ENCODE measurements at regions not wholly inside any gene's neighbourhood (a gene's known extent, or its start where the extent isn't known, plus 50 kb on each side); places are given as distances from the start of the nearest gene placed in this dataset.

DNA sequence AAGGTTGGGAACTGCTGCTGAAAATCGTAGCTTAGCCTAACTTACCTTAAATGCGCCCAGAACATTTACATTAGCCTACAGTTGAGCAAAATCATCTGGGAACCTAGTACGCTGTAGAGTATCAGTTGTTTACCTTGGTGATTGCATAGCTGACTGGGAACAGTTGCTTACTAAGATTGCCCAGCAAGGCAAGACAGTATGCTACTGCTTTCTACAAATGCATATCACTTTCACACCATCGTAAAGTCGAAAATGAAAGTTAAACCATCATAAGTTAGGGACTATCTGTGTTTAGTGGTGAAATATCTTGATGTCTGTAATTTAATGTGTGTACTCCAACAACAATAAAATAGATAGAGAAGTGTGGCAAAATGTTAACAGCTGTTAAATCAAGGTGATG is 1670.6 kb upstream of the PCDH20 start (continued):
- no peak for TF ChIP-seq TCF4 (CRISPR knock-in tag; IDR thresholded peaks at IDR 0.05; ENCODE audit: borderline replicate concordance)
- no peak for TF ChIP-seq ARNTL (CRISPR knock-in tag; IDR thresholded peaks at IDR 0.05; ENCODE audit: borderline replicate concordance, low read depth)
- TF ChIP-seq, protein P1, sequence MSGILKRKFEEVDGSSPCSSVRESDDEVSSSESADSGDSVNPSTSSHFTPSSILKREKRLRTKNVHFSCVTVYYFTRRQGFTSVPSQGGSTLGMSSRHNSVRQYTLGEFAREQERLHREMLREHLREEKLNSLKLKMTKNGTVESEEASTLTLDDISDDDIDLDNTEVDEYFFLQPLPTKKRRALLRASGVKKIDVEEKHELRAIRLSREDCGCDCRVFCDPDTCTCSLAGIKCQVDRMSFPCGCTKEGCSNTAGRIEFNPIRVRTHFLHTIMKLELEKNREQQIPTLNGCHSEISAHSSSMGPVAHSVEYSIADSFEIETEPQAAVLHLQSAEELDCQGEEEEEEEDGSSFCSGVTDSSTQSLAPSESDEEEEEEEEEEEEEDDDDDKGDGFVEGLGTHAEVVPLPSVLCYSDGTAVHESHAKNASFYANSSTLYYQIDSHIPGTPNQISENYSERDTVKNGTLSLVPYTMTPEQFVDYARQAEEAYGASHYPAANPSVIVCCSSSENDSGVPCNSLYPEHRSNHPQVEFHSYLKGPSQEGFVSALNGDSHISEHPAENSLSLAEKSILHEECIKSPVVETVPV (CRISPR knock-in tag; IDR thresholded peaks at IDR 0.05) = no peak

DNA sequence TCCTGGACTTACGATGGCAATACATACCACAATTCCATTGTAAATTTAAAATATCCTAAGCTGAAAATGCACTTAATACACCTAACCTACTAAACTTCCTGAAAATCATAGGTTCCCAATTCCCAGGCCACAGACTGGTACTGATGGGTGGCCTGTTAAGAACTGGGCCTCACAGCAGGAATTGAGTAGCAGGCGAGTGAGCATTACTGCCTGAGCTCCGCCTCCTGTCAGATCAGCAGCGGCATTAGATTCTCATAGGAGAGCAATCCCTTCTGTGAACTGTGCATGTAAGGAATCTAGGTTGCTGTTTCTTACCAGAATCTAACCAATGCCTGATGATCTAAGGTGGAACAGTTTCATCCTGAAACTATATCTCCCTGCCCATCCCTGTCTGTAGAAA is 1670.2 kb upstream of the PCDH20 start:
- no peak for TF ChIP-seq ESRRG (CRISPR knock-in tag; IDR thresholded peaks at IDR 0.05)
- TF ChIP-seq SNAI2 (CRISPR knock-in tag; IDR thresholded peaks at IDR 0.05) = no peak
- TF ChIP-seq TCF4 (CRISPR knock-in tag; IDR thresholded peaks at IDR 0.05; ENCODE audit: borderline replicate concordance) = no peak
- TF ChIP-seq ZFP30 (CRISPR knock-in tag; IDR thresholded peaks at IDR 0.05) = no peak
- TF ChIP-seq, protein P1 (CRISPR knock-in tag; IDR thresholded peaks at IDR 0.05) = no peak
- TF ChIP-seq, protein P2, sequence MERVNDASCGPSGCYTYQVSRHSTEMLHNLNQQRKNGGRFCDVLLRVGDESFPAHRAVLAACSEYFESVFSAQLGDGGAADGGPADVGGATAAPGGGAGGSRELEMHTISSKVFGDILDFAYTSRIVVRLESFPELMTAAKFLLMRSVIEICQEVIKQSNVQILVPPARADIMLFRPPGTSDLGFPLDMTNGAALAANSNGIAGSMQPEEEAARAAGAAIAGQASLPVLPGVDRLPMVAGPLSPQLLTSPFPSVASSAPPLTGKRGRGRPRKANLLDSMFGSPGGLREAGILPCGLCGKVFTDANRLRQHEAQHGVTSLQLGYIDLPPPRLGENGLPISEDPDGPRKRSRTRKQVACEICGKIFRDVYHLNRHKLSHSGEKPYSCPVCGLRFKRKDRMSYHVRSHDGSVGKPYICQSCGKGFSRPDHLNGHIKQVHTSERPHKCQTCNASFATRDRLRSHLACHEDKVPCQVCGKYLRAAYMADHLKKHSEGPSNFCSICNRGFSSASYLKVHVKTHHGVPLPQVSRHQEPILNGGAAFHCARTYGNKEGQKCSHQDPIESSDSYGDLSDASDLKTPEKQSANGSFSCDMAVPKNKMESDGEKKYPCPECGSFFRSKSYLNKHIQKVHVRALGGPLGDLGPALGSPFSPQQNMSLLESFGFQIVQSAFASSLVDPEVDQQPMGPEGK (CRISPR knock-in tag; IDR thresholded peaks at IDR 0.05; ENCODE audit: borderline replicate concordance) = no peak
- TF ChIP-seq BACH2 (CRISPR knock-in tag; IDR thresholded peaks at IDR 0.05; ENCODE audit: borderline replicate concordance) = no peak
- no peak for TF ChIP-seq GLIS3 (CRISPR knock-in tag; IDR thresholded peaks at IDR 0.05)
- no peak for TF ChIP-seq TOX (CRISPR knock-in tag; IDR thresholded peaks at IDR 0.05; ENCODE audit: borderline replicate concordance)
- no peak for TF ChIP-seq OSR1 (CRISPR knock-in tag; IDR thresholded peaks at IDR 0.05)
- no peak for TF ChIP-seq ZNF565 (CRISPR knock-in tag; conservative IDR thresholded peaks at IDR 0.05; ENCODE audit: low read depth)
- no peak for TF ChIP-seq ARNTL (CRISPR knock-in tag; IDR thresholded peaks at IDR 0.05; ENCODE audit: borderline replicate concordance, low read depth)
- TF ChIP-seq CSDC2 (CRISPR knock-in tag; IDR thresholded peaks at IDR 0.05) = no peak
- TF ChIP-seq ISL1 (CRISPR knock-in tag; IDR thresholded peaks at IDR 0.05) = no peak
- no peak for TF ChIP-seq PPARA (CRISPR knock-in tag; IDR thresholded peaks at IDR 0.05; ENCODE audit: borderline replicate concordance)
- TF ChIP-seq ZNF8 (CRISPR knock-in tag; IDR thresholded peaks at IDR 0.05) = no peak

DNA sequence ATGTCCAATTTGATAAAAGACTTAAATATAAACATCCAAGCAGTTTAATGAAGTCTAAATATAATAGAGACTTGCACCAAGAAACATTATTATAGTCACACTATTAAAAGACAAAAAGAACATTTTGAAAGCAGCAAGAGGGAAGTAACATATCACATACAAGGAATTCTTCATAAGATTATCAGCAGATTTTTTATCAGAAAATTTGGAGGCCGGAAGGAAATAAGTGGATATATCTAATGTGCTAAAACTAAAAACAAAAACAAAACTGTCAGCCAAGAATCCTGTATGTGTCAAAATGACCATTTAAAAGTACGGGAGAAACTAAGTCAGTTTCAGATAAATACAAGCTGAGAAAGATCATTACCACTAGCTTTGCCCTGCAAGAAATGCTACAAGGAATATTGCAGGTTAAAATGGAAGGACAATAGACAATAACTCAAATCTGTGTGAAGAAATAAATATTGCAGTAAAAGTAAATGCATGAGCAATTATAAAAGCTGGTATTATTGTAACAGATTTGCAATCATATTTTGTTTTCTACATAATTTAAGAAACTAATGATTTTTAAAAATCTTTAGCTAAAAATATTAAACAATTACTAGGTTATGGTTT is 1665.9 kb upstream of the PCDH20 start:
- ATAC-seq = no peak
- TF ChIP-seq ZFP30 (CRISPR knock-in tag; IDR thresholded peaks at IDR 0.05) (peak; percentile 77), SNAI2 (CRISPR knock-in tag; IDR thresholded peaks at IDR 0.05) (no peak), TOX (CRISPR knock-in tag; IDR thresholded peaks at IDR 0.05; ENCODE audit: borderline replicate concordance) (no peak), ZC3H10 (CRISPR knock-in tag; IDR thresholded peaks at IDR 0.05) (no peak), GLIS3 (CRISPR knock-in tag; IDR thresholded peaks at IDR 0.05) (no peak)
- TF ChIP-seq, protein P3, sequence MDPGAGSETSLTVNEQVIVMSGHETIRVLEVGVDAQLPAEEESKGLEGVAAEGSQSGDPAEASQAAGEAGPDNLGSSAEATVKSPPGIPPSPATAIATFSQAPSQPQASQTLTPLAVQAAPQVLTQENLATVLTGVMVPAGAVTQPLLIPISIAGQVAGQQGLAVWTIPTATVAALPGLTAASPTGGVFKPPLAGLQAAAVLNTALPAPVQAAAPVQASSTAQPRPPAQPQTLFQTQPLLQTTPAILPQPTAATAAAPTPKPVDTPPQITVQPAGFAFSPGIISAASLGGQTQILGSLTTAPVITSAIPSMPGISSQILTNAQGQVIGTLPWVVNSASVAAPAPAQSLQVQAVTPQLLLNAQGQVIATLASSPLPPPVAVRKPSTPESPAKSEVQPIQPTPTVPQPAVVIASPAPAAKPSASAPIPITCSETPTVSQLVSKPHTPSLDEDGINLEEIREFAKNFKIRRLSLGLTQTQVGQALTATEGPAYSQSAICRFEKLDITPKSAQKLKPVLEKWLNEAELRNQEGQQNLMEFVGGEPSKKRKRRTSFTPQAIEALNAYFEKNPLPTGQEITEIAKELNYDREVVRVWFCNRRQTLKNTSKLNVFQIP (CRISPR knock-in tag; IDR thresholded peaks at IDR 0.05; ENCODE audit: borderline replicate concordance, low read depth) = no peak

More for the DNA sequence above, 1670.2 kb upstream of the PCDH20 start:
- ATAC-seq = no peak

DNA sequence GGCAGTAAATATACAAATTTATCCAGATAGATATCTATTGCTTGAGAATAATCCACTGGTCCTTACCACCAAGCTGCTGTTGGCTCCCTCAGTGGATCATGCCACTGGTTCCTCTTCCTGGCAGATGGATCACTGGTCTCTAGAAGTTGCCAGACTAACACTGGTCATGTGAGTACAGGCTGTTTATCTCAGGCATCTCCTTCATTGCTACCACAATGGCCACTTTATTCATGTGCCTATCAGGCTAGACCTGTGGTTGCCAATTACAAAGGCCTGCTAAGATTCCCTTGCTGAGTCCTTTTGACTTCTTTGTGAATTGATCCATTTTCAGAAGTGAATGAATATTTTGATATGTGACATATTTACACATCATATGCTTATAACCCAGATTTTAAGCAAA is 1659.5 kb upstream of the PCDH20 start:
- ATAC-seq = no peak
- TF ChIP-seq OSR1 (CRISPR knock-in tag; IDR thresholded peaks at IDR 0.05) (no peak), ZFP3 (CRISPR knock-in tag; IDR thresholded peaks at IDR 0.05) (no peak), ESRRG (CRISPR knock-in tag; IDR thresholded peaks at IDR 0.05) (no peak), CSDC2 (CRISPR knock-in tag; IDR thresholded peaks at IDR 0.05) (no peak), ZNF8 (CRISPR knock-in tag; IDR thresholded peaks at IDR 0.05) (no peak), ARNTL (CRISPR knock-in tag; IDR thresholded peaks at IDR 0.05; ENCODE audit: borderline replicate concordance, low read depth) (no peak), ZNF70 (CRISPR knock-in tag; IDR thresholded peaks at IDR 0.05) (no peak), ZNF565 (CRISPR knock-in tag; conservative IDR thresholded peaks at IDR 0.05; ENCODE audit: low read depth) (no peak), TOX (CRISPR knock-in tag; IDR thresholded peaks at IDR 0.05; ENCODE audit: borderline replicate concordance) (no peak), TCF4 (CRISPR knock-in tag; IDR thresholded peaks at IDR 0.05; ENCODE audit: borderline replicate concordance) (no peak), BACH2 (CRISPR knock-in tag; IDR thresholded peaks at IDR 0.05; ENCODE audit: borderline replicate concordance) (no peak), RARB (CRISPR knock-in tag; IDR thresholded peaks at IDR 0.05) (no peak), SNAI2 (CRISPR knock-in tag; IDR thresholded peaks at IDR 0.05) (no peak), GLIS3 (CRISPR knock-in tag; IDR thresholded peaks at IDR 0.05) (no peak)
- TF ChIP-seq, protein P4, sequence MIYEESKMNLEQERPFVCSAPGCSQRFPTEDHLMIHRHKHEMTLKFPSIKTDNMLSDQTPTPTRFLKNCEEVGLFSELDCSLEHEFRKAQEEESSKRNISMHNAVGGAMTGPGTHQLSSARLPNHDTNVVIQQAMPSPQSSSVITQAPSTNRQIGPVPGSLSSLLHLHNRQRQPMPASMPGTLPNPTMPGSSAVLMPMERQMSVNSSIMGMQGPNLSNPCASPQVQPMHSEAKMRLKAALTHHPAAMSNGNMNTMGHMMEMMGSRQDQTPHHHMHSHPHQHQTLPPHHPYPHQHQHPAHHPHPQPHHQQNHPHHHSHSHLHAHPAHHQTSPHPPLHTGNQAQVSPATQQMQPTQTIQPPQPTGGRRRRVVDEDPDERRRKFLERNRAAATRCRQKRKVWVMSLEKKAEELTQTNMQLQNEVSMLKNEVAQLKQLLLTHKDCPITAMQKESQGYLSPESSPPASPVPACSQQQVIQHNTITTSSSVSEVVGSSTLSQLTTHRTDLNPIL (CRISPR knock-in tag; IDR thresholded peaks at IDR 0.05; ENCODE audit: low read depth) = no peak
- TF ChIP-seq, protein P3 (CRISPR knock-in tag; IDR thresholded peaks at IDR 0.05; ENCODE audit: borderline replicate concordance, low read depth) = no peak
- TF ChIP-seq, protein P1 (CRISPR knock-in tag; IDR thresholded peaks at IDR 0.05) = no peak
